DMS53 treated with DMSO at 0.1 percent for 48 hours (cell line): ENCODE measurements at regions not wholly inside any gene's neighbourhood (a gene's known extent, or its start where the extent isn't known, plus 50 kb on each side); places are given as distances from the start of the nearest gene placed in this dataset.
A peak's percentile ranks its signal among the peaks of the same experiment; 100 is the strongest.

ENCODE experiments used
- DNase-seq: peaks from one replicate; lab custom pipeline; 2025; ENCODE audit not compliant: unreplicated experiment; lab: John Stamatoyannopoulos, UW

- DNase-seq: no peak
Observed at GRCh38 chr18:39529358-39529757, 1963.8 kb upstream of the CELF4 start.

- no peak for DNase-seq
Observed at GRCh38 chr18:39527465-39527864, 1961.9 kb upstream of the CELF4 start.

GRCh38 chr18:39524370-39524769, 1958.8 kb upstream of the CELF4 start:
- no peak for DNase-seq

GRCh38 chr18:39523281-39523680, 1957.7 kb upstream of the CELF4 start:
- peak; percentile 19 for DNase-seq

- DNase-seq: no peak
Observed at GRCh38 chr18:39521164-39521563, 1955.6 kb upstream of the CELF4 start.

GRCh38 chr18:39519741-39520140, 1954.1 kb upstream of the CELF4 start:
- DNase-seq: no peak

- DNase-seq: no peak
Observed at GRCh38 chr18:39515299-39515698, 1949.7 kb upstream of the CELF4 start.

GRCh38 chr18:39513186-39513585, 1947.6 kb upstream of the CELF4 start:
- no peak for DNase-seq

GRCh38 chr18:39506581-39507330, 1941.2 kb upstream of the CELF4 start:
- no peak for DNase-seq

GRCh38 chr18:39500306-39500705, 1934.7 kb upstream of the CELF4 start:
- no peak for DNase-seq

GRCh38 chr18:39497821-39498220, 1932.2 kb upstream of the CELF4 start:
- no peak for DNase-seq

- DNase-seq: no peak
Observed at GRCh38 chr18:39496986-39497385, 1931.4 kb upstream of the CELF4 start.

GRCh38 chr18:39494211-39494896, 1928.8 kb upstream of the CELF4 start:
- DNase-seq: peak; percentile 56

- DNase-seq: no peak
Observed at GRCh38 chr18:39491408-39491807, 1925.8 kb upstream of the CELF4 start.

- DNase-seq: no peak
Observed at GRCh38 chr18:39489431-39489830, 1923.8 kb upstream of the CELF4 start.

- DNase-seq: no peak
Observed at GRCh38 chr18:39487932-39488331, 1922.3 kb upstream of the CELF4 start.

- no peak for DNase-seq
Observed at GRCh38 chr18:39486268-39486667, 1920.7 kb upstream of the CELF4 start.

GRCh38 chr18:39485696-39486095, 1920.1 kb upstream of the CELF4 start:
- DNase-seq: no peak

GRCh38 chr18:39481281-39481680, 1915.7 kb upstream of the CELF4 start:
- no peak for DNase-seq

GRCh38 chr18:39480494-39481195, 1915.0 kb upstream of the CELF4 start:
- DNase-seq: no peak

GRCh38 chr18:39464006-39464405, 1898.4 kb upstream of the CELF4 start:
- no peak for DNase-seq

GRCh38 chr18:39462436-39462835, 1896.8 kb upstream of the CELF4 start:
- no peak for DNase-seq
